MM.1S (cell line): ENCODE measurements at regions not wholly inside any gene's neighbourhood (a gene's known extent, or its start where the extent isn't known, plus 50 kb on each side); places are given as distances from the start of the nearest gene placed in this dataset.

Experiments used
- EZH2 ChIP-seq: fragments of 300-600 bp; sonication (generic); optimal IDR thresholded peaks from 2 replicates; pipeline ENCODE3; 2017; ENCODE audit warnings: low read depth, mild to moderate bottlenecking, antibody characterized with exemption, low read length, mixed read lengths
- EZH2phosphoT487 ChIP-seq: fragments of 300-600 bp; sonication (generic); IDR thresholded peaks from 2 replicates; pipeline ENCODE4 v1.6.1; 2018; ENCODE audit warnings: antibody characterized with exemption, low read length
- TF ChIP-seq, protein P1 (sequence below): fragments of 300-600 bp; sonication (generic); IDR thresholded peaks from 2 replicates; pipeline ENCODE4 v1.5.1; 2016; ENCODE audit warnings: antibody characterized with exemption, low read length, mixed read lengths

DNA sequence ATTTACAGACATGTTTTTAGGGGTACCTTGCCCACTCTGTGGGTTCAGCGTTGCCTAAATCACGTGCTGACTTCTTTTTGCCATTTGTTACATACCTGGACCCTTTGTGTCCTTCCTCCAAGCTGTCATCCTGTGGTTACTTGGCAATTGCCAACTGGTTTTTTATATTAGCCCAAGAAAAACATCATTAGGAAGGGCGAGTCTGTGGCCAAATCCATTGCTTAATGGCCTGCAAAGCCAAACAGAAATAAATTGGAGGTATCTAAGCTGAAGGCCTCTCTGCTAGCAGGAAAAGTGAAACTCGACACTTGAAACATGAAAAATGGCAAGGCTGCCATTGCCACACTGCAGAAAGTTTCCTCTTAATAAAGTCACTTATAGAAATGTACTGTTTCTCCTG lies 190.4 kb downstream of the NUAK1 start:
- TF ChIP-seq, protein P1, sequence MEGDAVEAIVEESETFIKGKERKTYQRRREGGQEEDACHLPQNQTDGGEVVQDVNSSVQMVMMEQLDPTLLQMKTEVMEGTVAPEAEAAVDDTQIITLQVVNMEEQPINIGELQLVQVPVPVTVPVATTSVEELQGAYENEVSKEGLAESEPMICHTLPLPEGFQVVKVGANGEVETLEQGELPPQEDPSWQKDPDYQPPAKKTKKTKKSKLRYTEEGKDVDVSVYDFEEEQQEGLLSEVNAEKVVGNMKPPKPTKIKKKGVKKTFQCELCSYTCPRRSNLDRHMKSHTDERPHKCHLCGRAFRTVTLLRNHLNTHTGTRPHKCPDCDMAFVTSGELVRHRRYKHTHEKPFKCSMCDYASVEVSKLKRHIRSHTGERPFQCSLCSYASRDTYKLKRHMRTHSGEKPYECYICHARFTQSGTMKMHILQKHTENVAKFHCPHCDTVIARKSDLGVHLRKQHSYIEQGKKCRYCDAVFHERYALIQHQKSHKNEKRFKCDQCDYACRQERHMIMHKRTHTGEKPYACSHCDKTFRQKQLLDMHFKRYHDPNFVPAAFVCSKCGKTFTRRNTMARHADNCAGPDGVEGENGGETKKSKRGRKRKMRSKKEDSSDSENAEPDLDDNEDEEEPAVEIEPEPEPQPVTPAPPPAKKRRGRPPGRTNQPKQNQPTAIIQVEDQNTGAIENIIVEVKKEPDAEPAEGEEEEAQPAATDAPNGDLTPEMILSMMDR: no peak
- TF ChIP-seq EZH2 (no peak), EZH2phosphoT487 (no peak)
